ENCODE measurements at regions not wholly inside any gene's neighbourhood (a gene's known extent, or its start where the extent isn't known, plus 50 kb on each side); places are given as distances from the start of the nearest gene placed in this dataset.

- no peak for TF ChIP-seq GATA2 (IDR thresholded peaks at IDR 0.05; ENCODE audit: low read depth, low read length)
- no peak for TF ChIP-seq GATA3 (IDR thresholded peaks at IDR 0.05; ENCODE audit: low read depth, low read length)
These were observed 117.2 kb downstream of the MATN1 start for GRCh38 chr1:30606166-30606565.

- no peak for TF ChIP-seq GATA3 (IDR thresholded peaks at IDR 0.05; ENCODE audit: low read depth, low read length)
- no peak for TF ChIP-seq GATA2 (IDR thresholded peaks at IDR 0.05; ENCODE audit: low read depth, low read length)
These were observed 117.9 kb downstream of the MATN1 start for GRCh38 chr1:30605441-30605920.

- no peak for TF ChIP-seq GATA3 (IDR thresholded peaks at IDR 0.05; ENCODE audit: low read depth, low read length)
- no peak for TF ChIP-seq GATA2 (IDR thresholded peaks at IDR 0.05; ENCODE audit: low read depth, low read length)
These were observed 118.5 kb downstream of the MATN1 start for GRCh38 chr1:30604801-30605440.

GRCh38 chr1:30603081-30603858 lies 120.1 kb downstream of the MATN1 start:
- TF ChIP-seq GATA2 (IDR thresholded peaks at IDR 0.05; ENCODE audit: low read depth, low read length) (no peak), GATA3 (IDR thresholded peaks at IDR 0.05; ENCODE audit: low read depth, low read length) (no peak)

- TF ChIP-seq GATA3 (IDR thresholded peaks at IDR 0.05; ENCODE audit: low read depth, low read length), result no peak
- no peak for TF ChIP-seq GATA2 (IDR thresholded peaks at IDR 0.05; ENCODE audit: low read depth, low read length)
These were observed 121.9 kb downstream of the MATN1 start for GRCh38 chr1:30601316-30602085.

GRCh38 chr1:30600706-30601105 lies 122.7 kb downstream of the MATN1 start:
- TF ChIP-seq GATA3 (IDR thresholded peaks at IDR 0.05; ENCODE audit: low read depth, low read length), result no peak
- TF ChIP-seq GATA2 (IDR thresholded peaks at IDR 0.05; ENCODE audit: low read depth, low read length), result no peak

GRCh38 chr1:30600258-30600657 lies 123.1 kb downstream of the MATN1 start:
- no peak for TF ChIP-seq GATA2 (IDR thresholded peaks at IDR 0.05; ENCODE audit: low read depth, low read length)
- no peak for TF ChIP-seq GATA3 (IDR thresholded peaks at IDR 0.05; ENCODE audit: low read depth, low read length)

- TF ChIP-seq GATA2 (IDR thresholded peaks at IDR 0.05; ENCODE audit: low read depth, low read length) (no peak), GATA3 (IDR thresholded peaks at IDR 0.05; ENCODE audit: low read depth, low read length) (no peak)
These were observed 123.7 kb downstream of the MATN1 start for GRCh38 chr1:30599721-30600120.

GRCh38 chr1:30598571-30599114 lies 124.7 kb downstream of the MATN1 start:
- no peak for TF ChIP-seq GATA2 (IDR thresholded peaks at IDR 0.05; ENCODE audit: low read depth, low read length)
- no peak for TF ChIP-seq GATA3 (IDR thresholded peaks at IDR 0.05; ENCODE audit: low read depth, low read length)

- TF ChIP-seq GATA3 (IDR thresholded peaks at IDR 0.05; ENCODE audit: low read depth, low read length), result no peak
- TF ChIP-seq GATA2 (IDR thresholded peaks at IDR 0.05; ENCODE audit: low read depth, low read length), result no peak
These were observed 125.7 kb downstream of the MATN1 start for GRCh38 chr1:30597711-30598110.

GRCh38 chr1:30596891-30597290 lies 126.5 kb downstream of the MATN1 start:
- no peak for TF ChIP-seq GATA3 (IDR thresholded peaks at IDR 0.05; ENCODE audit: low read depth, low read length)
- no peak for TF ChIP-seq GATA2 (IDR thresholded peaks at IDR 0.05; ENCODE audit: low read depth, low read length)

GRCh38 chr1:30596470-30596869 lies 126.9 kb downstream of the MATN1 start:
- TF ChIP-seq GATA3 (IDR thresholded peaks at IDR 0.05; ENCODE audit: low read depth, low read length), result no peak

- TF ChIP-seq GATA3 (IDR thresholded peaks at IDR 0.05; ENCODE audit: low read depth, low read length) (no peak), GATA2 (IDR thresholded peaks at IDR 0.05; ENCODE audit: low read depth, low read length) (no peak)
These were observed 134.3 kb downstream of the MATN1 start for GRCh38 chr1:30589083-30589482.

Data from SH-SY5Y (cell line).